Hepatocyte (in vitro differentiated cells): ENCODE measurements at regions not wholly inside any gene's neighbourhood (a gene's known extent, or its start where the extent isn't known, plus 50 kb on each side); places are given as distances from the start of the nearest gene placed in this dataset.

ENCODE experiments used
- DNase-seq: peaks from one replicate; pipeline ENCODE4 v3.0.0-alpha.2; 2016; ENCODE audit warnings: low spot score
- H2AFZ ChIP-seq: fragments of 200-600 bp; sonication (generic); 2 replicates; pipeline ENCODE4 v1.6.0; 2016; ENCODE audit warnings: antibody characterized with exemption, mild to moderate bottlenecking
- H3K27ac ChIP-seq: fragments of 200-600 bp; sonication (generic); 2 replicates; pipeline ENCODE4 v1.5.1; 2016; ENCODE audit warnings: mild to moderate bottlenecking
- H3K27me3 ChIP-seq: fragments of 200-600 bp; sonication (generic); 2 replicates; pipeline ENCODE4 v1.6.1; 2016
- H3K36me3 ChIP-seq: fragments of 200-600 bp; sonication (generic); replicated peaks from 2 replicates; pipeline ENCODE4 v1.5.1; 2016; ENCODE audit warnings: low read depth; ENCODE audit not compliant: insufficient read depth
- H3K4me1 ChIP-seq: fragments of 200-600 bp; sonication (generic); 2 replicates; pipeline ENCODE4 v1.5.1; 2016; ENCODE audit warnings: mild to moderate bottlenecking, moderate library complexity; ENCODE audit not compliant: insufficient read depth
- H3K4me2 ChIP-seq: fragments of 200-600 bp; sonication (generic); 2 replicates; pipeline ENCODE4 v1.6.0; 2016
- H3K4me3 ChIP-seq: fragments of 200-600 bp; sonication (generic); 2 replicates; pipeline ENCODE4 v1.5.1; 2016; ENCODE audit warnings: mild to moderate bottlenecking
- H3K79me2 ChIP-seq: fragments of 200-600 bp; sonication (generic); 2 replicates; pipeline ENCODE4 v1.6.0; 2017; ENCODE audit warnings: mild to moderate bottlenecking
- H3K9me2 ChIP-seq: fragments of 200-600 bp; sonication (generic); replicated peaks from 2 replicates; pipeline ENCODE4 v1.6.0; 2017; ENCODE audit warnings: mild to moderate bottlenecking; ENCODE audit not compliant: insufficient read depth
- H3K9me3 ChIP-seq: fragments of 200-600 bp; sonication (generic); 2 replicates; pipeline ENCODE4 v1.5.1; 2016; ENCODE audit warnings: low read depth, mild to moderate bottlenecking
- H4K20me1 ChIP-seq: fragments of 200-600 bp; sonication (generic); 2 replicates; pipeline ENCODE4 v1.6.0; 2016; ENCODE audit warnings: mild to moderate bottlenecking; ENCODE audit not compliant: insufficient read depth, poor library complexity, severe bottlenecking
- CTCF ChIP-seq: fragments of 200-600 bp; sonication (generic); IDR thresholded peaks from 2 replicates; pipeline ENCODE4 v1.5.1; 2016; ENCODE audit warnings: antibody characterized with exemption, mild to moderate bottlenecking; ENCODE audit not compliant: poor library complexity
- EZH2 ChIP-seq: fragments of 200-600 bp; sonication (generic); IDR thresholded peaks from 2 replicates; pipeline ENCODE4 v1.6.1; 2016; ENCODE audit warnings: antibody characterized with exemption, mild to moderate bottlenecking, borderline replicate concordance
- EZH2phosphoT487 ChIP-seq: fragments of 200-600 bp; sonication (generic); IDR thresholded peaks from one replicate; pipeline ENCODE4 v1.6.1; 2018; ENCODE audit warnings: antibody characterized with exemption, mild to moderate bottlenecking, low read depth, moderate library complexity; ENCODE audit not compliant: unreplicated experiment, severe bottlenecking
- WGBS: methylation state at CpG from one replicate; pipeline ENCODE4 v1.1.6; 2016; ENCODE audit warnings: low lambda C conversion rate; ENCODE audit errors: missing lambda C conversion rate; 5-methylcytosine and 5-hydroxymethylcytosine counted together

DNA sequence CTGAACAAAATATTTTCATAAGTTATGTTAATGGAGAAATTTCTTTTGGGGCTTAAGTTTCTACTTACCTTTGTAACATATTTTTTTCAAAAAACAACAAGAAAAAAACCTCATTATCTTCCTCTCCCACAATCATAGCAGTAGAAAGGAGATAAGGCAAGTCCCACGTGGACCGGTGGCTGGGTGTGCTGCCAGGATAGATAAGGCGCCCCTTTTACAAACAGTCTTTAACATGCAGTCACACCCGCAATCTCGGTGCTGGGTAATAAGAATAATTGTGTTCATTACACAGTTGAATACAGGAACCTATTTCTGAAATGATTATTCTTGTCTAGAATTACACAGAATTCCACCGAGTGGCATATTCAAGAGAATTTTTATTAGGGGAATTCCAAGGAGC, 1202.3 kb downstream of the UQCRFS1 start:
- no peaks in the 10 kb centered on the region for H3K27me3 ChIP-seq
- WGBS: 34% methylated on average over 6 of the region's 6 CpGs
- peak; percentile 33 for DNase-seq
- no peaks in the 10 kb centered on the region for H4K20me1 ChIP-seq
- H3K79me2 ChIP-seq: no peaks in the 10 kb centered on the region
- no peak for TF ChIP-seq EZH2
- no peak for TF ChIP-seq EZH2phosphoT487
- no peak for TF ChIP-seq CTCF
- no peaks in the 10 kb centered on the region for H3K9me2 ChIP-seq
- H3K36me3 ChIP-seq: no peaks in the 10 kb centered on the region
- no peaks in the 10 kb centered on the region for H3K9me3 ChIP-seq
- no peak overlapping the region for H3K4me3 ChIP-seq
- H3K4me2 ChIP-seq: no peak overlapping the region
- no peak overlapping the region for H2AFZ ChIP-seq
- H3K27ac ChIP-seq: no peak overlapping the region
- no peaks in the 10 kb centered on the region for H3K4me1 ChIP-seq

DNA sequence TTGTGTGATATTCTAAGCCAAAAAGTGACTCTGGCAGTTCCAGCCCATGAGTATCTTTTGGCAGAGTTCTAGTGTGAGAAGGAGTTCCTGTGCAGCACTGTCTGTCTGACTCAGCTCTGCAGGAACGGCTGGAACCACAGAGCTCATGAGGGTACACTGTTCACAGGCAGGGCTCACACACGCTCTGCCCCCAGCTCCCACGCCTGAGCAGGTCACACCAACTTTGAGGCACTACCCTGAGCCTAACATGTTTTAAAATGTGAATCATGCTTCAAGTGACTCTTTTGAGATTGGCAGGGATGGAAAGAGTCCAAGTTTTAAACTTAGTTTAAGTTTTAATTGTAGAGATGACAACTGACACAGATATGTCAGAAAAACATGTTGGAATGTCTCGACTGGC, 1203.3 kb downstream of the UQCRFS1 start:
- H4K20me1 ChIP-seq: no peaks in the 10 kb centered on the region
- no peaks in the 10 kb centered on the region for H3K36me3 ChIP-seq
- H3K27me3 ChIP-seq: no peaks in the 10 kb centered on the region
- no peak overlapping the region for H3K27ac ChIP-seq
- no peaks in the 10 kb centered on the region for H3K4me1 ChIP-seq
- TF ChIP-seq CTCF (no peak), EZH2phosphoT487 (no peak), EZH2 (no peak)
- H3K9me2 ChIP-seq: no peaks in the 10 kb centered on the region
- no peak overlapping the region for H3K4me2 ChIP-seq
- WGBS: 56% methylated on average over 4 of the region's 4 CpGs
- no peaks in the 10 kb centered on the region for H3K9me3 ChIP-seq
- no peaks in the 10 kb centered on the region for H3K79me2 ChIP-seq
- H2AFZ ChIP-seq: no peak overlapping the region
- DNase-seq: no peak
- no peak overlapping the region for H3K4me3 ChIP-seq

- DNase-seq: no peak
- Histone ChIP-seq H2AFZ (no peak overlapping the region), H3K27ac (no peak overlapping the region), H3K4me2 (no peak overlapping the region), H3K79me2 (no peaks in the 10 kb centered on the region), H3K9me3 (no peaks in the 10 kb centered on the region), H3K36me3 (no peaks in the 10 kb centered on the region), H3K27me3 (no peaks in the 10 kb centered on the region), H3K9me2 (no peaks in the 10 kb centered on the region), H4K20me1 (no peaks in the 10 kb centered on the region), H3K4me1 (no peaks in the 10 kb centered on the region), H3K4me3 (no peak overlapping the region)
- WGBS: 83% methylated on average over 2 of the region's 2 CpGs
- no peak for TF ChIP-seq EZH2phosphoT487
Observed at GRCh38 chr19:28008695-28009094, 1204.3 kb downstream of the UQCRFS1 start.

DNA sequence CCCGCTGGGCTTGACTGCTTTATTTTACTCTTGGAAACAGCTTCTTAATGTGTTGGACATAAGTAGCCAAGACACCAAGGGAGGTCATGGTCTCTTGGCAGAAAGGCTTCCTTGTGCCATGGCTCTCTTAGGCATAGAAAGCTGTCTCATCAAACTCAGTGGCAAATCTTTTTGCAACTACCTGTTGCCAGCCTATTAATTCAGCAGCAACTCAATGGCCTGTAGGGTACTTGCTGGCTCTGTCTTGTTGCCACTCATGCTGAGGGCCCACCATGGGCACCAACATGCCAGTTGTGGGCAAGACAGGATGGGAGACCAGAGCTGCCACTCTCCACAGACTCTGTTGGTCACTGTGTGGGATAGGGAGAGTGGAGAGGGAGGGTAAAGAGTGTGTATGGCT, 1209.4 kb downstream of the UQCRFS1 start:
- H3K4me3 ChIP-seq: no peak overlapping the region
- no peaks in the 10 kb centered on the region for H3K4me1 ChIP-seq
- H4K20me1 ChIP-seq: no peaks in the 10 kb centered on the region
- DNase-seq: no peak
- no peaks in the 10 kb centered on the region for H3K36me3 ChIP-seq
- no peaks in the 10 kb centered on the region for H3K27me3 ChIP-seq
- no peak overlapping the region for H3K27ac ChIP-seq
- no peaks in the 10 kb centered on the region for H3K9me3 ChIP-seq
- no peak for TF ChIP-seq EZH2
- TF ChIP-seq CTCF: no peak
- H3K4me2 ChIP-seq: no peak overlapping the region
- no peak overlapping the region for H2AFZ ChIP-seq
- no peaks in the 10 kb centered on the region for H3K9me2 ChIP-seq
- WGBS: 81% methylated on average over 1 of the region's 1 CpG
- H3K79me2 ChIP-seq: no peaks in the 10 kb centered on the region
